Osteocyte (in vitro differentiated cells): ENCODE measurements at regions not wholly inside any gene's neighbourhood (a gene's known extent, or its start where the extent isn't known, plus 50 kb on each side); places are given as distances from the start of the nearest gene placed in this dataset.

Experiments used
- DNase-seq: peaks from one replicate; pipeline ENCODE4 v3.0.0; 2021; ENCODE audit warnings: mixed read lengths; ENCODE audit not compliant: unreplicated experiment; ENCODE audit errors: extremely low spot score
- H3K27ac Mint-ChIP-seq: one replicate; pipeline ENCODE4 v1.8.0; 2021; ENCODE audit warnings: mild to moderate bottlenecking, mixed read lengths; ENCODE audit not compliant: unreplicated experiment
- H3K27me3 Mint-ChIP-seq: one replicate; pipeline ENCODE4 v1.8.0; 2021; ENCODE audit warnings: mixed read lengths; ENCODE audit not compliant: unreplicated experiment
- H3K36me3 Mint-ChIP-seq: one replicate; pipeline ENCODE4 v1.8.0; 2021; ENCODE audit warnings: mixed read lengths; ENCODE audit not compliant: unreplicated experiment
- H3K4me1 Mint-ChIP-seq: one replicate; pipeline ENCODE4 v1.8.0; 2021; ENCODE audit warnings: mixed read lengths; ENCODE audit not compliant: unreplicated experiment
- H3K4me3 Mint-ChIP-seq: one replicate; pipeline ENCODE4 v1.8.0; 2021; ENCODE audit warnings: mild to moderate bottlenecking, moderate library complexity, mixed read lengths; ENCODE audit not compliant: unreplicated experiment
- H3K9me3 Mint-ChIP-seq: one replicate; pipeline ENCODE4 v1.8.0; 2021; ENCODE audit warnings: mixed read lengths; ENCODE audit not compliant: unreplicated experiment
- CTCF ChIP-seq: fragments of 200-600 bp; sonication (generic); IDR thresholded peaks from 2 replicates; pipeline ENCODE4 v1.5.0; 2021; ENCODE audit warnings: antibody characterized with exemption, mild to moderate bottlenecking, moderate library complexity

- no peak overlapping the region for H3K4me3 Mint-ChIP-seq
- H3K9me3 Mint-ChIP-seq, result no peaks in the 10 kb centered on the region
- TF ChIP-seq CTCF, result no peak
- no peak overlapping the region for H3K27ac Mint-ChIP-seq
- H3K4me1 Mint-ChIP-seq, result peaks cover 33% of the 10 kb centered on the region
- no peaks in the 10 kb centered on the region for H3K27me3 Mint-ChIP-seq
- no peak for DNase-seq
- H3K36me3 Mint-ChIP-seq, result no peaks in the 10 kb centered on the region
Observed at GRCh38 chr13:107367258-107367657, 799.3 kb upstream of the ARGLU1 start.

- no peak overlapping the region for H3K4me3 Mint-ChIP-seq
- no peak overlapping the region for H3K27ac Mint-ChIP-seq
- H3K4me1 Mint-ChIP-seq, result peaks cover 20% of the 10 kb centered on the region
- TF ChIP-seq CTCF, result no peak
- no peaks in the 10 kb centered on the region for H3K27me3 Mint-ChIP-seq
- DNase-seq, result no peak
- no peaks in the 10 kb centered on the region for H3K9me3 Mint-ChIP-seq
- H3K36me3 Mint-ChIP-seq, result no peaks in the 10 kb centered on the region
Observed at GRCh38 chr13:107365466-107366215, 797.7 kb upstream of the ARGLU1 start.

- no peak for DNase-seq
Observed at GRCh38 chr13:107364658-107365057, 796.7 kb upstream of the ARGLU1 start.

GRCh38 chr13:107361666-107362065 is 793.7 kb upstream of the ARGLU1 start:
- DNase-seq, result no peak
- Mint-ChIP-seq H3K36me3 (no peaks in the 10 kb centered on the region), H3K9me3 (no peaks in the 10 kb centered on the region), H3K27me3 (no peaks in the 10 kb centered on the region), H3K4me1 (peaks cover 10% of the 10 kb centered on the region), H3K4me3 (no peak overlapping the region), H3K27ac (no peak overlapping the region)
- no peak for TF ChIP-seq CTCF

More at GRCh38 chr13:107364658-107365057, 796.7 kb upstream of the ARGLU1 start:
- no peak overlapping the region for H3K4me3 Mint-ChIP-seq
- H3K27ac Mint-ChIP-seq, result no peak overlapping the region
- no peaks in the 10 kb centered on the region for H3K27me3 Mint-ChIP-seq
- TF ChIP-seq CTCF, result no peak
- H3K4me1 Mint-ChIP-seq, result peaks cover 11% of the 10 kb centered on the region
- no peaks in the 10 kb centered on the region for H3K36me3 Mint-ChIP-seq
- no peaks in the 10 kb centered on the region for H3K9me3 Mint-ChIP-seq

GRCh38 chr13:107360010-107360409 is 792.1 kb upstream of the ARGLU1 start:
- Mint-ChIP-seq H3K36me3 (no peaks in the 10 kb centered on the region), H3K9me3 (no peaks in the 10 kb centered on the region), H3K4me3 (no peak overlapping the region), H3K27me3 (no peaks in the 10 kb centered on the region), H3K27ac (no peak overlapping the region), H3K4me1 (peaks cover 1% of the 10 kb centered on the region)
- no peak for DNase-seq
- no peak for TF ChIP-seq CTCF
